WERI-Rb-1 (cell line): ENCODE measurements at regions not wholly inside any gene's neighbourhood (a gene's known extent, or its start where the extent isn't known, plus 50 kb on each side); places are given as distances from the start of the nearest gene placed in this dataset.

Experiments used
- DNase-seq: peaks from one replicate; pipeline ENCODE4 v3.0.0-alpha.2; 2020
- H3K27ac ChIP-seq: fragments of 250-450 bp; sonication (Bioruptor Pico); 2 replicates; pipeline ENCODE4 v1.5.1; 2020; ENCODE audit warnings: mild to moderate bottlenecking, moderate library complexity
- H3K27me3 ChIP-seq: fragments of 250-450 bp; sonication (Bioruptor Pico); 2 replicates; pipeline ENCODE4 v1.5.1; 2021; ENCODE audit warnings: mild to moderate bottlenecking, low read depth, moderate library complexity; ENCODE audit not compliant: insufficient read depth, severe bottlenecking
- H3K36me3 ChIP-seq: fragments of 250-450 bp; sonication (Bioruptor Pico); 2 replicates; pipeline ENCODE4 v1.5.1; 2020; ENCODE audit warnings: mild to moderate bottlenecking, moderate library complexity
- H3K4me3 ChIP-seq: 2 replicates; pipeline ENCODE4 v1.5.1; 2011; ENCODE audit warnings: low read depth, mild to moderate bottlenecking, control low read depth, low read length
- H3K9me3 ChIP-seq: fragments of 250-450 bp; sonication (Bioruptor Pico); 2 replicates; pipeline ENCODE4 v1.5.1; 2021; ENCODE audit warnings: mild to moderate bottlenecking, moderate library complexity; ENCODE audit not compliant: severe bottlenecking
- TF ChIP-seq, protein P1 (sequence below): IDR thresholded peaks from 2 replicates; pipeline ENCODE4 v1.5.1; 2011; ENCODE audit warnings: low read depth, mild to moderate bottlenecking, control low read depth, inconsistent platforms, low read length

DNA sequence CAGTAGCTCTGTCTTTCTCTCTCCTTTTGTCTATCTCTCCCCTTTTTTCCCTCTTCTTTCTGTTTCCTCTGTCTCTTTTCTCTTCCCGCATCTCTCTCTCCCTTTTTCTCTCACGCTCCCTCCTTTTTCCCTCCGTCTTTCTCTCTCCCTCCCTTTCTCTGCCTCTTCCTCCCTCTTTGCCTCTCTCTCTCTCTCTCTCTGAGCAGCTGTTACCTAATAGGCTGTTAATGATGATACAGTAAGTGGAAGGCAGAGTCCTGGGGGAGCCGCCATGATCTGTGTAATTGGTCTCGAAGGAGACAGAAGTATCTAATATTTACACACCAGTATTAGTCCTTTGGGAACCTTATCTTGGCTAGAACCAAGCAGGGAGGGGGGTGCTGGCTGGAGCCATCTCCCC lies 136.1 kb upstream of the CIBAR2 start:
- DNase-seq, result no peak
- H3K9me3 ChIP-seq, result no peaks in the 10 kb centered on the region
- H3K4me3 ChIP-seq, result no peak overlapping the region
- no peaks in the 10 kb centered on the region for H3K36me3 ChIP-seq
- no peaks in the 10 kb centered on the region for H3K27me3 ChIP-seq
- peak overlapping the region; percentile 70 for H3K27ac ChIP-seq
- TF ChIP-seq, protein P1, sequence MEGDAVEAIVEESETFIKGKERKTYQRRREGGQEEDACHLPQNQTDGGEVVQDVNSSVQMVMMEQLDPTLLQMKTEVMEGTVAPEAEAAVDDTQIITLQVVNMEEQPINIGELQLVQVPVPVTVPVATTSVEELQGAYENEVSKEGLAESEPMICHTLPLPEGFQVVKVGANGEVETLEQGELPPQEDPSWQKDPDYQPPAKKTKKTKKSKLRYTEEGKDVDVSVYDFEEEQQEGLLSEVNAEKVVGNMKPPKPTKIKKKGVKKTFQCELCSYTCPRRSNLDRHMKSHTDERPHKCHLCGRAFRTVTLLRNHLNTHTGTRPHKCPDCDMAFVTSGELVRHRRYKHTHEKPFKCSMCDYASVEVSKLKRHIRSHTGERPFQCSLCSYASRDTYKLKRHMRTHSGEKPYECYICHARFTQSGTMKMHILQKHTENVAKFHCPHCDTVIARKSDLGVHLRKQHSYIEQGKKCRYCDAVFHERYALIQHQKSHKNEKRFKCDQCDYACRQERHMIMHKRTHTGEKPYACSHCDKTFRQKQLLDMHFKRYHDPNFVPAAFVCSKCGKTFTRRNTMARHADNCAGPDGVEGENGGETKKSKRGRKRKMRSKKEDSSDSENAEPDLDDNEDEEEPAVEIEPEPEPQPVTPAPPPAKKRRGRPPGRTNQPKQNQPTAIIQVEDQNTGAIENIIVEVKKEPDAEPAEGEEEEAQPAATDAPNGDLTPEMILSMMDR, result no peak

DNA sequence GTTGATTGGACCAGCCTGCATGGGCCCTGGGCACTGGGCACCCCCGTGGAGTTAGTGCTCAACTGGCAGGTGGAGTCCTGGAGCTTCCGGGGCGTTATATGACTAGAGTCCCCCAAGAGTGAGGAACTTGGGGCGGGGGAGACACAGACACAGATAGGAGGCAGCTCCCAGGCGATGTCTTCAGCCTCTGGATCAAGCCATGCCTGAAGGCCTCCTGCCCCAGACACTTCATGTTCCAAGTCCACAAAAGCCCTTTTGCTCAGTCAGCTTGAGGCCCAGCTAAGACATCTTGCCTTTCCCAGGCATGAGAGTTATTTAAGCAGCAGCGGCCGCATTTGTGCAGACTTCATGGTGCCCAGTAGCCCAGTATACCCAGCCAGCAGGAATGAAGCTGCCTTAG lies 136.6 kb upstream of the CIBAR2 start:
- Histone ChIP-seq H3K27me3 (no peaks in the 10 kb centered on the region), H3K9me3 (no peaks in the 10 kb centered on the region), H3K36me3 (no peaks in the 10 kb centered on the region), H3K27ac (peak overlapping the region; percentile 70), H3K4me3 (no peak overlapping the region)
- DNase-seq, result no peak
- TF ChIP-seq, protein P1, result no peak

- H3K27ac ChIP-seq, result peak overlapping the region; percentile 56
- H3K9me3 ChIP-seq, result no peaks in the 10 kb centered on the region
- no peaks in the 10 kb centered on the region for H3K36me3 ChIP-seq
- H3K4me3 ChIP-seq, result no peak overlapping the region
- H3K27me3 ChIP-seq, result no peaks in the 10 kb centered on the region
- DNase-seq, result no peak
- TF ChIP-seq, protein P1, result no peak
Measured at GRCh38 chr16:85249418-85250146, 137.3 kb upstream of the CIBAR2 start.

DNA sequence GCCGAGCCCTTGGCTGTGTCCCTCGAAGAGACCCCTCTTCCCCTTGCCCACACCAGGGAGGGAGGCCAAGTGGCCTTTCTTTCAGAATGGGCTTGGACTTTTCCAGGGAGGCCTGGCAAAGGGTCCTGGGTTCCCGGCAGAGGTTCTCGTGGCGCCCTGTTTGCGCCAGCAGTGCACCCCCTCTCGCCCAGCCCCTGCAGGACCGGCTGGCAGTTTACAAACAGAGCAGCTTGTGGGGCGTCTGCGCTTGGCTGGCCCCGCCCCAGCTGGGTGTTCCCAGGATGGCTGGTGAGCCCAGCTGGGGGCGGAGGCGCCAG lies 137.8 kb upstream of the CIBAR2 start:
- no peak overlapping the region for H3K4me3 ChIP-seq
- TF ChIP-seq, protein P1, result no peak
- peak overlapping the region; percentile 56 for H3K27ac ChIP-seq
- H3K36me3 ChIP-seq, result no peaks in the 10 kb centered on the region
- no peaks in the 10 kb centered on the region for H3K27me3 ChIP-seq
- peak; percentile 46 for DNase-seq
- H3K9me3 ChIP-seq, result no peaks in the 10 kb centered on the region

DNA sequence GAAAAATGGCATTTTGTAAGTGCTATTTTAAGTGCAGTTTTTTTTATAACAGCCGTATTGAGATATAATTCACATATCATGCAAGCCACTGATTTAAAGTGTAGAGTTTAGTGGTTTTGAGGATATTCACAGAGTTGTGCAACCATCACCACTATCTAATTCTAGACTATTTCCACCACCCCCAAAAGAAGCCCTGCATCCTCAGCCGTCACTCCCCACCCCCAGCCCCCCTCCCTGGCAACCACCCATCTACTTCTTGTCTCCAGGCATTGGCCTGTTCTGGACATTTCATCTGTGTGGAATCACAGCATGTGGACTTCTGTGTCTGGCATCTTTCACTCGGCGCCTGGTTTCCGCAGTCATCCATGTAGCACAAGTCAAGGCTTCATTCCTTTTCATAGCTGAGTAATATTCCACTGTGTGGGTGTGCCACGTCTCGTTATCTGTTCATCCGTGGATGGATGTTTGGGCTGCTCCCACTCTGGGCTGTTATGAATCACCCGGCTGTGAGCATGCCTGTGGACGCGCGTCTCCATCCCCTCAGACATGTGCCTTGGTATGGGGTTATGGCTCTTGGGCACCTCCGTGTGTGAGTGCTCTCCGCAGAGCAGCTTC lies 138.4 kb upstream of the CIBAR2 start:
- DNase-seq, result no peak
- Histone ChIP-seq H3K9me3 (no peaks in the 10 kb centered on the region), H3K36me3 (no peaks in the 10 kb centered on the region), H3K27me3 (no peaks in the 10 kb centered on the region), H3K4me3 (no peak overlapping the region), H3K27ac (no peak overlapping the region; the same call in 1 of the 2 replicates)
- TF ChIP-seq, protein P1, result no peak
